ENCODE measurements at regions not wholly inside any gene's neighbourhood (a gene's known extent, or its start where the extent isn't known, plus 50 kb on each side); places are given as distances from the start of the nearest gene placed in this dataset.

DNA sequence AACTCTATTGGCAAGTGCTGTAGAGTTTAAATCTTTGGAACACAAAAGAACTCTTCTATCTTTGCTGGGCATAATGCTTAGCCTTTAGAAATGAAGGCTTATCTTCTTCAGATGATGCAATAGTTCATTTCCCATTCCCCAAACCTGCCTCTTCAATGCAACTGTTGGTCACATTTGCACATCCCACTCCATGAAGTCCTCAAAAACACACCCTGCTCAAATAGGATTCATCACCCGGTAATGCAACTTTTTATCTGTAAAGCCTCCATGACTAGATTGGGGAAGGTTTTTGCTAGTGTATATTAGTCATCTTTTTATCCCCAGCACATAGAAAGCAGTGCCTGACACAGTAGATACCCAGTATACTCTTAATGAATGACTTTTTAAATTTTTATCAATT is 376.4 kb downstream of the RBM43 start:
- DNase-seq (ENCODE audit: low spot score) (no peak), ATAC-seq (no peak)
- Mint-ChIP-seq H3K9me3 (peaks cover 20% of the 10 kb centered on the region), H3K27me3 (ENCODE audit: low read depth) (no peaks in the 10 kb centered on the region; the same call in 1 of the 2 replicates), H3K27ac (no peak overlapping the region), H3K36me3 (peaks cover 9% of the 10 kb centered on the region), H3K4me3 (no peak overlapping the region), H3K4me1 (no peaks in the 10 kb centered on the region)
- no peak for TF ChIP-seq SMAD4 (CRISPR knock-in tag; IDR thresholded peaks at IDR 0.05)
- TF ChIP-seq, protein P1, sequence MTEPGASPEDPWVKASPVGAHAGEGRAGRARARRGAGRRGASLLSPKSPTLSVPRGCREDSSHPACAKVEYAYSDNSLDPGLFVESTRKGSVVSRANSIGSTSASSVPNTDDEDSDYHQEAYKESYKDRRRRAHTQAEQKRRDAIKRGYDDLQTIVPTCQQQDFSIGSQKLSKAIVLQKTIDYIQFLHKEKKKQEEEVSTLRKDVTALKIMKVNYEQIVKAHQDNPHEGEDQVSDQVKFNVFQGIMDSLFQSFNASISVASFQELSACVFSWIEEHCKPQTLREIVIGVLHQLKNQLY (CRISPR knock-in tag; IDR thresholded peaks at IDR 0.05), result no peak
- TF ChIP-seq, protein P2, sequence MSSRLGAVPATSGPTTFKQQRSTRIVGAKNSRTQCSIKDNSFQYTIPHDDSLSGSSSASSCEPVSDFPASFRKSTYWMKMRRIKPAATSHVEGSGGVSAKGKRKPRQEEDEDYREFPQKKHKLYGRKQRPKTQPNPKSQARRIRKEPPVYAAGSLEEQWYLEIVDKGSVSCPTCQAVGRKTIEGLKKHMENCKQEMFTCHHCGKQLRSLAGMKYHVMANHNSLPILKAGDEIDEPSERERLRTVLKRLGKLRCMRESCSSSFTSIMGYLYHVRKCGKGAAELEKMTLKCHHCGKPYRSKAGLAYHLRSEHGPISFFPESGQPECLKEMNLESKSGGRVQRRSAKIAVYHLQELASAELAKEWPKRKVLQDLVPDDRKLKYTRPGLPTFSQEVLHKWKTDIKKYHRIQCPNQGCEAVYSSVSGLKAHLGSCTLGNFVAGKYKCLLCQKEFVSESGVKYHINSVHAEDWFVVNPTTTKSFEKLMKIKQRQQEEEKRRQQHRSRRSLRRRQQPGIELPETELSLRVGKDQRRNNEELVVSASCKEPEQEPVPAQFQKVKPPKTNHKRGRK (CRISPR knock-in tag; IDR thresholded peaks at IDR 0.05; ENCODE audit: borderline replicate concordance), result no peak
- TF ChIP-seq, protein P3, sequence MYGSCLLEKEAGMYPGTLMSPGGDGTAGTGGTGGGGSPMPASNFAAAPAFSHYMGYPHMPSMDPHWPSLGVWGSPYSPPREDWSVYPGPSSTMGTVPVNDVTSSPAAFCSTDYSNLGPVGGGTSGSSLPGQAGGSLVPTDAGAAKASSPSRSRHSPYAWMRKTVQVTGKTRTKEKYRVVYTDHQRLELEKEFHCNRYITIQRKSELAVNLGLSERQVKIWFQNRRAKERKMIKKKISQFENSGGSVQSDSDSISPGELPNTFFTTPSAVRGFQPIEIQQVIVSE (CRISPR knock-in tag; IDR thresholded peaks at IDR 0.05; ENCODE audit: borderline replicate concordance), result no peak
- TF ChIP-seq ZNF263 (CRISPR knock-in tag; IDR thresholded peaks at IDR 0.05; ENCODE audit: low read depth), result no peak
- TF ChIP-seq ETV6 (CRISPR knock-in tag; IDR thresholded peaks at IDR 0.05), result no peak
- TF ChIP-seq CREB1 (CRISPR knock-in tag; IDR thresholded peaks at IDR 0.05), result no peak
- no peak for TF ChIP-seq NFYB (CRISPR knock-in tag; conservative IDR thresholded peaks at IDR 0.05; ENCODE audit: low read depth)
- TF ChIP-seq, protein P4, sequence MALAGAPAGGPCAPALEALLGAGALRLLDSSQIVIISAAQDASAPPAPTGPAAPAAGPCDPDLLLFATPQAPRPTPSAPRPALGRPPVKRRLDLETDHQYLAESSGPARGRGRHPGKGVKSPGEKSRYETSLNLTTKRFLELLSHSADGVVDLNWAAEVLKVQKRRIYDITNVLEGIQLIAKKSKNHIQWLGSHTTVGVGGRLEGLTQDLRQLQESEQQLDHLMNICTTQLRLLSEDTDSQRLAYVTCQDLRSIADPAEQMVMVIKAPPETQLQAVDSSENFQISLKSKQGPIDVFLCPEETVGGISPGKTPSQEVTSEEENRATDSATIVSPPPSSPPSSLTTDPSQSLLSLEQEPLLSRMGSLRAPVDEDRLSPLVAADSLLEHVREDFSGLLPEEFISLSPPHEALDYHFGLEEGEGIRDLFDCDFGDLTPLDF (CRISPR knock-in tag; IDR thresholded peaks at IDR 0.05), result no peak
- TF ChIP-seq FOXK1 (CRISPR knock-in tag; IDR thresholded peaks at IDR 0.05), result no peak
- ChIA-PET CTCF (no interaction called here), POLR2A (no interaction called here)

DNA sequence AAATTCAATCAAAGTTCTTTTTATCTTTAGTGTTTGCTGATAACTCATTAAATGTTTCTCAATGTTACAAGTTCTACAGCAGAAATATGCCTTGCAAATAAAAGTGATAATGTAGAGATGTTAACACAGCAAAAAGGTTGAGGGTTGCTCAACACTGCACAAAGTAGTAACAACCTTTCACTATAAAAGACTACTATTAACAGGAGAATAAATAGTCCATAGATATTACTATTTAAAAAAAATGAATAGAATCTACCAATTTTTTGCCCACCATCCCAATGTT is 378.1 kb downstream of the RBM43 start:
- no peak for DNase-seq (ENCODE audit: low spot score)
- H3K4me1 Mint-ChIP-seq, result peaks cover 8% of the 10 kb centered on the region
- no peak overlapping the region for H3K27ac Mint-ChIP-seq
- no peak for ATAC-seq
- peaks cover 18% of the 10 kb centered on the region for H3K36me3 Mint-ChIP-seq
- ChIA-PET POLR2A (no interaction called here), CTCF (no interaction called here)
- no peak overlapping the region for H3K4me3 Mint-ChIP-seq
- peaks cover 27% of the 10 kb centered on the region for H3K9me3 Mint-ChIP-seq
- H3K27me3 Mint-ChIP-seq (ENCODE audit: low read depth), result no peaks in the 10 kb centered on the region
- TF ChIP-seq, protein P5, sequence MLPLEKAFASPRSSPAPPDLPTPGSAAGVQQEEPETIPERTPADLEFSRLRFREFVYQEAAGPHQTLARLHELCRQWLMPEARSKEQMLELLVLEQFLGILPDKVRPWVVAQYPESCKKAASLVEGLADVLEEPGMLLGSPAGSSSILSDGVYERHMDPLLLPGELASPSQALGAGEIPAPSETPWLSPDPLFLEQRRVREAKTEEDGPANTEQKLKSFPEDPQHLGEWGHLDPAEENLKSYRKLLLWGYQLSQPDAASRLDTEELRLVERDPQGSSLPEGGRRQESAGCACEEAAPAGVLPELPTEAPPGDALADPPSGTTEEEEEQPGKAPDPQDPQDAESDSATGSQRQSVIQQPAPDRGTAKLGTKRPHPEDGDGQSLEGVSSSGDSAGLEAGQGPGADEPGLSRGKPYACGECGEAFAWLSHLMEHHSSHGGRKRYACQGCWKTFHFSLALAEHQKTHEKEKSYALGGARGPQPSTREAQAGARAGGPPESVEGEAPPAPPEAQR (CRISPR knock-in tag; IDR thresholded peaks at IDR 0.05), result no peak
- TF ChIP-seq GRHL2 (CRISPR knock-in tag; IDR thresholded peaks at IDR 0.05; ENCODE audit: insufficient replicate concordance, severe bottlenecking), result no peak
- TF ChIP-seq, protein P1 (CRISPR knock-in tag; IDR thresholded peaks at IDR 0.05), result no peak
- TF ChIP-seq, protein P6, sequence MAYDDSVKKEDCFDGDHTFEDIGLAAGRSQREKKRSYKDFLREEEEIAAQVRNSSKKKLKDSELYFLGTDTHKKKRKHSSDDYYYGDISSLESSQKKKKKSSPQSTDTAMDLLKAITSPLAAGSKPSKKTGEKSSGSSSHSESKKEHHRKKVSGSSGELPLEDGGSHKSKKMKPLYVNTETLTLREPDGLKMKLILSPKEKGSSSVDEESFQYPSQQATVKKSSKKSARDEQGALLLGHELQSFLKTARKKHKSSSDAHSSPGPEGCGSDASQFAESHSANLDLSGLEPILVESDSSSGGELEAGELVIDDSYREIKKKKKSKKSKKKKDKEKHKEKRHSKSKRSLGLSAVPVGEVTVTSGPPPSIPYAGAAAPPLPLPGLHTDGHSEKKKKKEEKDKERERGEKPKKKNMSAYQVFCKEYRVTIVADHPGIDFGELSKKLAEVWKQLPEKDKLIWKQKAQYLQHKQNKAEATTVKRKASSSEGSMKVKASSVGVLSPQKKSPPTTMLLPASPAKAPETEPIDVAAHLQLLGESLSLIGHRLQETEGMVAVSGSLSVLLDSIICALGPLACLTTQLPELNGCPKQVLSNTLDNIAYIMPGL (CRISPR knock-in tag; IDR thresholded peaks at IDR 0.05), result no peak
- no peak for TF ChIP-seq OVOL2 (CRISPR knock-in tag; IDR thresholded peaks at IDR 0.05; ENCODE audit: borderline replicate concordance)
- TF ChIP-seq, protein P7, sequence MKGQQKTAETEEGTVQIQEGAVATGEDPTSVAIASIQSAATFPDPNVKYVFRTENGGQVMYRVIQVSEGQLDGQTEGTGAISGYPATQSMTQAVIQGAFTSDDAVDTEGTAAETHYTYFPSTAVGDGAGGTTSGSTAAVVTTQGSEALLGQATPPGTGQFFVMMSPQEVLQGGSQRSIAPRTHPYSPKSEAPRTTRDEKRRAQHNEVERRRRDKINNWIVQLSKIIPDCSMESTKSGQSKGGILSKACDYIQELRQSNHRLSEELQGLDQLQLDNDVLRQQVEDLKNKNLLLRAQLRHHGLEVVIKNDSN (CRISPR knock-in tag; IDR thresholded peaks at IDR 0.05), result no peak
- TF ChIP-seq, protein P8, sequence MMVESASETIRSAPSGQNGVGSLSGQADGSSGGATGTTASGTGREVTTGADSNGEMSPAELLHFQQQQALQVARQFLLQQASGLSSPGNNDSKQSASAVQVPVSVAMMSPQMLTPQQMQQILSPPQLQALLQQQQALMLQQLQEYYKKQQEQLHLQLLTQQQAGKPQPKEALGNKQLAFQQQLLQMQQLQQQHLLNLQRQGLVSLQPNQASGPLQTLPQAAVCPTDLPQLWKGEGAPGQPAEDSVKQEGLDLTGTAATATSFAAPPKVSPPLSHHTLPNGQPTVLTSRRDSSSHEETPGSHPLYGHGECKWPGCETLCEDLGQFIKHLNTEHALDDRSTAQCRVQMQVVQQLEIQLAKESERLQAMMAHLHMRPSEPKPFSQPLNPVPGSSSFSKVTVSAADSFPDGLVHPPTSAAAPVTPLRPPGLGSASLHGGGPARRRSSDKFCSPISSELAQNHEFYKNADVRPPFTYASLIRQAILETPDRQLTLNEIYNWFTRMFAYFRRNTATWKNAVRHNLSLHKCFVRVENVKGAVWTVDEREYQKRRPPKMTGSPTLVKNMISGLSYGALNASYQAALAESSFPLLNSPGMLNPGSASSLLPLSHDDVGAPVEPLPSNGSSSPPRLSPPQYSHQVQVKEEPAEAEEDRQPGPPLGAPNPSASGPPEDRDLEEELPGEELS (CRISPR knock-in tag; IDR thresholded peaks at IDR 0.05), result no peak
- TF ChIP-seq, protein P9, sequence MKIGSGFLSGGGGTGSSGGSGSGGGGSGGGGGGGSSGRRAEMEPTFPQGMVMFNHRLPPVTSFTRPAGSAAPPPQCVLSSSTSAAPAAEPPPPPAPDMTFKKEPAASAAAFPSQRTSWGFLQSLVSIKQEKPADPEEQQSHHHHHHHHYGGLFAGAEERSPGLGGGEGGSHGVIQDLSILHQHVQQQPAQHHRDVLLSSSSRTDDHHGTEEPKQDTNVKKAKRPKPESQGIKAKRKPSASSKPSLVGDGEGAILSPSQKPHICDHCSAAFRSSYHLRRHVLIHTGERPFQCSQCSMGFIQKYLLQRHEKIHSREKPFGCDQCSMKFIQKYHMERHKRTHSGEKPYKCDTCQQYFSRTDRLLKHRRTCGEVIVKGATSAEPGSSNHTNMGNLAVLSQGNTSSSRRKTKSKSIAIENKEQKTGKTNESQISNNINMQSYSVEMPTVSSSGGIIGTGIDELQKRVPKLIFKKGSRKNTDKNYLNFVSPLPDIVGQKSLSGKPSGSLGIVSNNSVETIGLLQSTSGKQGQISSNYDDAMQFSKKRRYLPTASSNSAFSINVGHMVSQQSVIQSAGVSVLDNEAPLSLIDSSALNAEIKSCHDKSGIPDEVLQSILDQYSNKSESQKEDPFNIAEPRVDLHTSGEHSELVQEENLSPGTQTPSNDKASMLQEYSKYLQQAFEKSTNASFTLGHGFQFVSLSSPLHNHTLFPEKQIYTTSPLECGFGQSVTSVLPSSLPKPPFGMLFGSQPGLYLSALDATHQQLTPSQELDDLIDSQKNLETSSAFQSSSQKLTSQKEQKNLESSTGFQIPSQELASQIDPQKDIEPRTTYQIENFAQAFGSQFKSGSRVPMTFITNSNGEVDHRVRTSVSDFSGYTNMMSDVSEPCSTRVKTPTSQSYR (CRISPR knock-in tag; IDR thresholded peaks at IDR 0.05), result no peak
- TF ChIP-seq, protein P4 (CRISPR knock-in tag; IDR thresholded peaks at IDR 0.05), result no peak
- no peak for TF ChIP-seq ELF4 (CRISPR knock-in tag; IDR thresholded peaks at IDR 0.05; ENCODE audit: low read depth)

Data from WTC11 (cell line).